ENCODE measurements at regions not wholly inside any gene's neighbourhood (a gene's known extent, or its start where the extent isn't known, plus 50 kb on each side); places are given as distances from the start of the nearest gene placed in this dataset.

DNA sequence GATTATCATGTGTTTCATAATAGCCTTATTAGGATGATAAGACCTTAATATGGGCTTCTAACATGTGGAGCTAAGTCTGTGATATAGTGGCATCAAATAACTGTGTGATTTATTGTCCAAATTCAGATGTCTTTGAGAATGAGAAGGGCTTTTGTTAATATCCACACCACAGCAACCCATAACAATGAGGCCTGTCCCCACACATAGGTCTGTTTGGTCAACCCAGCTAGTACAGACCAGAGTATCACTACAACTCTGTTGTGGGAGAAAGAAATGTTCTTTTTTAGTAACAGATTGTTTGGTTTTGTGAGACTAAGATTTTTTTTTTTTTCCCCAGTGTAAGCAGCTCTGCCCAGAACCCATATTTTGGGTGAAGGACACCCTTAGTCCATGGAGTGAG lies 439.2 kb downstream of the PIK3C3 start:
- no peak for DNase-seq (ENCODE audit: low read depth in 2 of 2)

DNA sequence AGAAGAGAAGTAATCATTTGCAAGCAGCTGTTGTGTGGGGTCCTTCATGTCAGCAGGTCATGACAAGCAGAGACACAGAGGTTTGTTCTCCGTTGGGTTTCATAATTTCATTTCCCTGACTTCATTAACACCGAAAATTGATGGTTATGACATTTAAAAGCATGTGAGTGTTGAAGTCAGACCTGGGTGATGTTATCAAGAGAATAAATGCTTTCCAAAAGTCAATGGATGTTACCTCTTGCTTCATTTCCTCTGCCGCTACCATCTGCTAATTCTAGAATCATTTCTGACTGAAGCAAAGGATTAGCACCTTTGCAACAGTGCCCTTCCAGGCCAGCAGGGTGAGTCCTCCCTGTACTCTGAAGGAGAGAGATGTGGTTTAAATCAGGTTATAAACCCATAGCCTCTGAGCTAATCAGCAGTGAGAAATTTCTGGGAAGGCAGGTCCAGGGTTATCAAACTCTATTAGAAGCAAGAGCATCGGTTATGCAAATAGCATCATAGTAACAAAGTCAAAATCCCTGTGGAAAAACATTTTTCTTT lies 446.2 kb downstream of the PIK3C3 start:
- no peak for DNase-seq (ENCODE audit: low read depth in 2 of 2)

DNA sequence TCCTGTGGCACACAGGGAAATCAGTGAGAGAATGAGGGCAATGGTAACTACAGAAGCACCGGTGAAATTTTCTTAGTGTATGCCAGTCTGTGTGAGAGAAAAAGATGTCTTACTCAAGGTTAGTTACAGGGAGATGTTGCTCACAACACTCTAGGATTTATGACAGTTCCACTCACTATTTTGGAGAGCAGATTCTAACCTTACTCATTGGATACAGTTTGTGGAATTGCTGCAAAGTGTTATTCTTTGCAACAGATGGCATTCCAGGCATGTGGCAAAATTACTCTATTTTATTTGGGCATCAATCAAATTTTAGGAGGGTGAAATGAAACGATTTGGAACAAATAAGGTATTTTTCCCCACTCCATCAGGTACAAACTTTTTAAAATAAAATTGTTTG lies 449.1 kb downstream of the PIK3C3 start:
- no peak for DNase-seq (ENCODE audit: low read depth in 2 of 2)

DNA sequence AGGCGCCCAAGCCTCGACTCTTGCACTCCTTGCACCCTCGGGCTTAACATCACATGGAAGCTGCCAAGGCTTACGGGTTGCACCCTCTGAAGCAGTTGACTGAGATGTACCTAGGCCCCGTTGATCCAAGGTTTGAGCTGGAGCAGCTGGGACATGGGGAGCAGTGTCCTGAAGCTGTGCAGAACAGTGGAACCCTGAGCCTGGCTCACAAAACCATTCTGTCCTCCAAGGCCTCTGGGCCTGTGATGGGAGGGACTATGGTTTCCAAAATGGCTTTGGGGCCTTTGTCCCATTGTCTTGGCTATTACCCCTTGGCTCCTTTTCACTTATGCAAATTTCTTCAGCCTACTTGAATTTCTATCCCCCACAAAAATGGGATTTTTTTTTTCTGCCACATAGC lies 454.0 kb downstream of the PIK3C3 start:
- no peak for DNase-seq (ENCODE audit: low read depth in 2 of 2)

DNA sequence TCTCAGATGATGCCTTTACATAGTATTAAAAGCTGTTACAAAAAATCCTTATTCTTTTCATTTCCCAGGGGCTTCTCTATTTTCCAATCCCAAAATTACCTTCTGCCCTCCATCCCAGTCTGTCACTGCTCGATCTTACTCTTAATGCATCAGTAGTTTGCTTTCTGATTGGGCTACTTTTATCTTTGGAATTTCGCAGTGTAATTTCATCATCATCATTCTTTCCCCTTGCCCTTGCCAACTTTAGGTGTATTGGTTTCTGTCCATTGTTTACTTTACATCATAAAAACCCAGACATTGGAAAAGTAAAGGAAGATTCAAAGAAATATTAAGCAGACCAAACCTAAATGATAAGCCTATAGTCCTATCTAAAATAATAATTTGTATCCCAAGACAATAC lies 457.2 kb downstream of the PIK3C3 start:
- DNase-seq (ENCODE audit: low read depth in 2 of 2), result no peak

DNA sequence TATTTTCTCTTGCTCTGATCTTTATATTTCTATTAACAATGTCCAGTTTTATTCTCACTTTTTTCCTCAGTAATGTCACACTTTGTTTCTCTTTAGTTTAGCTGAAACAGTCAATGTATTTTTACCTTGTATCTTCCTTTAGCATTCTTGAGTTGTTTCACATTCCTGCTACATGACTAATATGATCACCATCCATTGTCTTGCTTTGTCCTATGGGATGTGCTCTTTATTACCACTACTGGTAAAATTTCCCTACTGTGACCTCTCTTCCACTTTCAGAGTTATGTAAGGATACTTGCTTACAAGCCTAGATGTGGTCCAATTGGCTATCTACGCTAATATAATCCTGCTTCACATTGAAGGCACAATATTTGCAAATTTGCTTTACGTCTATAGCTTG lies 457.9 kb downstream of the PIK3C3 start:
- DNase-seq (ENCODE audit: low read depth in 2 of 2), result no peak

DNA sequence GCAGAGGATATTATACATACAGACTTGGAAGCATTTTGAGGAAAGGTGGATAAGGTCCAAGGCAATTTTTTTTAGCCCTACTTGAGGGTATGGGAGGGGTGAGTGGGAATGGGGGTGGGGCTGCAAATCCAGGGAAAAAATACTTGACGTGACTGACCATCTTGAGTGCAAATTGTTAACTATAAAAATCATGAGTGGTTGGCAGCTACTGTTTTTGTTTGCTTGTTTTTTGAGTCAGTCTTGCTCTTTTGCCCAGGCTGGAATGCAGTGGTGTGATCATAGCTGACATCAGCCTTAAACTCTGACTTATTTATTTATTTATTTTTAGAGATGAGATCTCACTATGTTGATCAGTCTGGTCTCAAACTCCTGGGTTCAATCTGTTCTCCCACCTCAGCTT lies 458.8 kb downstream of the PIK3C3 start:
- DNase-seq (ENCODE audit: low read depth in 2 of 2), result no peak

DNA sequence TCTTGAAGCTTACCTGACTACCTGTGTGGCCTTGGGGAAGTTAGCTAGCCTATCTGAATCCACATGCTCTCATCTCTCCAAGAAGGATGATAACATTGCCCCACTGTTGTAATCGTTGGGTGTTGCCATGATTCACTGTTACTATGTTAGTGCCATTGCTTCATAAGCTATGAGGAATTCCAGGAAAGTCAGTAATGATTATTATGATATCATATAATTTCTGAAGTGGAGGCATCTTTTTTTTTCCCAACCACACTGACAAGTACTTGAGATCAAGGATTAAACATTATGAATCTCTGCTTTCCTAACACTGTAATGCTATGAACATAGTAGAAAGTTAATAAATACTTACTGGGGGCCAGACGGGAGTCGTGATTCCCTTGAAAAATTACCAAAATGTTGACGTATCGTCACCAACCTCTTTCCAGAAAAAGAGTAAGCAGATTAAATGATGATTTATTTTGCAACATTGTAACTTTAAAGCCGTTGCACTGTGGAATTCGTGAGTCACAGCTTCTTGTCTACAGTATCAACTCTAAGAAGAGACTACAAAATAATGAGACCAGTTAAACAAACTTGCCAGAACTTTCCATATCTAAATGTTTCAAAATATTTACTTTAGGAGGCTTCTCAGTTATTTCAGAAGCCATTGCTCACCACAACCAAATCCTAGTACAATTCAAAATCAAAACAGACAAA lies 459.9 kb downstream of the PIK3C3 start:
- no peak for DNase-seq (ENCODE audit: low read depth in 2 of 2)

DNA sequence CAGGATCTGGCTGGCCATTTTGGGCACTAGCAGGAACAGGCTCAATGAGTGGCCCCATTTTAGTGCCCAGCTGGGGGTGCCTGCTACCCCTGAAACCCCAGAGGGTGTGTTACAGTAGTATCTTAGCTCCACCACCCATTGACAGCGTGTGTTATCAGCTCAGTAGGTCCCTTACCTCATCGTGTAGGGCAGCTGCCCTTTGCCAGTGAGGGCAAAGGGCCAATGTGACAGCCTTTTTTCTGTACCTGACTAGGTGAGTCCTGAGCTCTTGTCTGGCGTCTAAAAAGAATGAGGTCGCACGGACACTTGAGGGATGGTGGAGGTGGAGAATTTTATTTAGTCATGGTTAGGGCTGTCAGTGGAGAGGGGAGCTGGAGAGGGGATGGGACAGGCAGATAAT lies 462.2 kb downstream of the PIK3C3 start:
- no peak for DNase-seq (ENCODE audit: low read depth in 2 of 2)

DNA sequence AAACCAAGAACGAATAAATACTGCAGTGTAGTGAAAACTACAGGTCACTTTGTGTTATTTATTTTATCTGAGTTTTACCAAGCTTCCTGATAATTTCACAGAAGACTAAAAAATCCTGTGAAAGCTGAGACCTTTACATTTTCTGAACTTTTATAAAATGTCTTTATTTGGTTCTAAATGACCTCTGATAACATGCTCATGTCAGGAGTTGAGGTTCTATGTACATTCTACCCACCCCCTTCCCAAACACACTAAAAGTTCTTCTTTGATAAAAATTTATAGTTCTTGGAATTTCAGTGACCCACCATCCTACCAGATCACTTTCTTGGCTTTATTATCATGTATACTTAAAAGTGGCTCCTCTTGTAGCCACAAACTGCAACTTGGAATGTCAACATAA lies 463.1 kb downstream of the PIK3C3 start:
- DNase-seq (ENCODE audit: low read depth in 2 of 2), result no peak

DNA sequence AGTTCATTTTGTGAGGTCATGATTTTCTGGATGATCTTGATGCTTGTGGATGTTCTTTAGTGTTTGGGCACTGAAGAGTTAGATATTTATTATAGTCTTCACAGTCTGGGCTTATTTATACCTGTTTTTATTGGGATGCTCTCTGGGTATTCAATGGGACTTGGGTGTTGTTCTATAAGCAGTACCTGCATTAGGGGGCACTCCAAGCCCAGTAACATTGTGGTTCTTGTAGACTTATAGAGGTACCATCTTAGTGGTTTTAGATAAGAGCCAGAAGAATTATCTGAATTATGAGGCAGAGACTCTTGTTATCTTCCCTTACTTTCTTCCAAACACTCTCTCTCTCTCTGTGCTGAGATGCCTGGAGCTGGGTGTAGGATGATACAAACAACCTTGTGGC lies 470.0 kb downstream of the PIK3C3 start:
- DNase-seq (ENCODE audit: low read depth in 2 of 2), result no peak

DNA sequence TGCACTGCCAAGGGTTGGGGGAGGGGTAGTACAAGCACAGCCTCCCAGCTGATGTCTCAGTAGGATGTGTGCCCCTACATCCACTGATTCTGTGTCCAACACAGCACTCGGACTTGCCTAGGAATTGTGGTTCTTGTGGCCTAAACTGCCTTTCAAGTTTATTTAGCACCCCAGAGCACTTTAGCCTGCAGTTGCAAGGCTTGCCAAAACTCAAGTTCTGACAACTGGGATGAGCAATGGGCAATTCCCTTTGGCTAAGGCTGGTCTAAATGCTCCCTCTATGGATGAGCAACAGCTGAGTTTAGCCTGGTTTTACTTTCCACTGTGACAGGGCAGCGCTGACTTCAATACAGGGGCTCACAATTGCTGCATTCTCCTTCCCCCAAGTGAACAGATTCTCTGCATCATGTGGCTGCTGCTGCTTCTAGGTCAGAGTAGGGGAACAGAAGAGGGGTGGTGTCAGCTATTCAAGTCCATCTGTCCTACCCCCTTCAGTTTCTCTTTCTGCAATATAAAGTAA lies 471.5 kb downstream of the PIK3C3 start:
- DNase-seq (ENCODE audit: low read depth in 2 of 2), result no peak

DNA sequence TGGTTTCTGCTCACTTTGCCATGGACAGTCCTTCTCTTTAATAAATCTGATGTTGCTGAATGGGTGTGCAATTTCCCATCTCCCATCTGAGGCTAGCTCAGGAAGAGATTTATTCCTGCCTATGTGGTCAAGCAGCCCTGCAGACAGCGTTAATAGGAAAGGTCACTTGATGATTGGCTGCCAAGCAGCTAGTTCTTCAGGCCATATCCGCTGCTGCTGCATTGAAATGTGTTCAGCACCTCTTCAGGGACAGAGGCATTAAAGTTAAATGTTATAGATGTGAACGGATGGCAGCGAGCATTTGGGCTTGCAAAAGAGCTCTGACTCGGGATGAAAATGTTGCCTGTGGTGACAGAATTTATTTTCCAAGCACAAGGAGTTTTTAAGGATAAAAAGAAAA lies 474.2 kb downstream of the PIK3C3 start:
- DNase-seq (ENCODE audit: low read depth in 2 of 2), result no peak

DNA sequence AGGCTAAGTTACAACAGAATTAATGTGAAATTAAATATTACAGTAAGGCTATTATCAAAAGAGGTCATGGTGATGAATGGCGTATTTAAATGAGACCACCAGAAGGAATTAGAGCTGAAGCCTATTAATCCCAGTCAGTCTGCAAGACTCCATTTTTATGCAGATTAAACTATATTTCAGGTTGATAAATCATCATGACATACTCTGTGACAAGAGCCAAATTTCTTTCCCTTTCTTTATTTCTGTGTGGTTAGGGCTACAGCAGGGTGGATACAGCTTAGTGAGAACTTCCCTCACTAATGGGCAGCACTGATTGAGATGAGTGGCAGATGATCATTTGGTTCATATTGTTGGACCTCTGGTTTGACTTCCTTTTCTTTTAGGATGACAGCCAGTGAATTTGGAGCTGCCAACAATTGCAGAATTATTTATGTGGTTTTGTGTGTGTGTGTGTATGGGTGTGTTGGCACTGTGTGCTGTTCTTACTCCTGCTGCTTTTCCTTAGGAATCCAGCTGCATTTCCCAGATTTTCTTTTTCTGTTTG lies 481.3 kb downstream of the PIK3C3 start:
- DNase-seq (ENCODE audit: low read depth in 2 of 2), result no peak

DNA sequence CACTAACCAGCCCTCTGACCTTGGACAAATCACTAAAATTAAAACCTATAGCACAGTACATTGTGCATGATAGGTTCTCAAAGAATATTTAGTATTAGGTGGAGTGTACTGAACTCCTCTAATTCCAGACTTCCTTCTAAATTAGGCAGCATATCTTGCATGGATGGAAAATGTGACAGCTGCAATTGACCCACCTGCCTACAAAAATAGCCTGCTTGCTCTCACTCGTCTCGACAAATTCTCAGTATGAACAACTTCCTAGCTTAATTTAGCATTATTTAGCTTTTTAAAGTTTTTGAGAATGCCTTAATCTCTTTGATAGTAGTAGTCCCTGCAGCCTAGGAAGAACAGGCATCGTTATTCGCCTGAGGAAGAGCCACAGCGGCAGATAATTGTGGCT lies 482.0 kb downstream of the PIK3C3 start:
- DNase-seq (ENCODE audit: low read depth in 2 of 2), result no peak

DNA sequence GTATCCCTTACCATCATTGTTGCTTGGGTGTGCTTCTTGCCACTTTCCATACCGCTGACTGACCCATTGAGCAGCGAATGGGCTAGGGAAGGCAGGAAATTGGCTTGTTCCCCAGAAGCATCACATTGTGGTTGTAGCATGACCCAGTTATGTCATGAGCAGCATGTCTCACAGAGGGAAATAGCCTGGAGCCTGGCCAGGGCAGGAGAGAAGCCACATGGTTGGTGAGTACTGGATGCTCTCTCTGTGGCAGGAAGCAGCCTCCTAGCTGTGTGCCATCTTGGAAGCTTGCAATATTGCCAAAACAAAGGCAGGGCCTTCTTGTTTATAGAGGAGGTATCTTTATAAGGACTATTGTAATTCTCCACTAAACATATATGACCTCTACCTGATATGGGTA lies 482.6 kb downstream of the PIK3C3 start:
- no peak for DNase-seq (ENCODE audit: low read depth in 2 of 2)

DNA sequence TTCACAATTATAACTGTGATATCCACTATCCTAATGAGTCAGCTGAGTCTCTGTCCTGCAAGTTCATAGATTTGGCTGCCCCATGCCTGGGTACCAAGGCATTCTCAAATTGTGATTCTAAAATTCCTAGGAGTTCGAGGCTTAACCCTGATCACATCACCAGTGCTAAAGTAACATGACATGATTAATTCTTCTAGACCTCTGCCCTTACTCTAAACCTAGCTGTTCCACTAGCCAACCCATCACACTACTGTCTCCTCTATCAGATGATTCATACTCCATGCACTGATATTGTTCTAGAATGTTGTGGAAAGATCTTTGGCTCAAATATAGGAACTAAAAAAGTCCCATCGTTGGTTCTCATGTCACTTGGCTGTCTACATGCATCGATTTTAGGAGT lies 487.6 kb downstream of the PIK3C3 start:
- no peak for DNase-seq (ENCODE audit: low read depth in 2 of 2)

DNA sequence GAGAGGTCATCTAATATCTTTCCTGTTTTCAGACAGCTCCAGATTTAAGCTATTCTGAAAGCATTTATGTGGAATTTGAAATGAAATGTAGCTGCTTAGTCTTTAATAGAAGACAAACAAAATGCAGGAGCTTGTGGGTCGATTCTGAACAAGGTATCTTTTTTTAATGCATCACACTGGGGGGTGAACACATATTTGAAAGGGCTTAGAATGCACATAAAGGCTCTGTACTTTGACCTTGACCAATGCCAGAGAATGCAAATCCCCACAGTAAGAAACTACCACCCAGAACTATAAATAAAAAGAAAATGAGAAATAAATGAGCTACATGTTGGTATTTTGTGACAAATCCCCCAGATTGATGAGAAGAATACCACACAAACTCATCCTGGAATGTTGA lies 489.3 kb downstream of the PIK3C3 start:
- DNase-seq (ENCODE audit: low read depth in 2 of 2), result no peak

DNA sequence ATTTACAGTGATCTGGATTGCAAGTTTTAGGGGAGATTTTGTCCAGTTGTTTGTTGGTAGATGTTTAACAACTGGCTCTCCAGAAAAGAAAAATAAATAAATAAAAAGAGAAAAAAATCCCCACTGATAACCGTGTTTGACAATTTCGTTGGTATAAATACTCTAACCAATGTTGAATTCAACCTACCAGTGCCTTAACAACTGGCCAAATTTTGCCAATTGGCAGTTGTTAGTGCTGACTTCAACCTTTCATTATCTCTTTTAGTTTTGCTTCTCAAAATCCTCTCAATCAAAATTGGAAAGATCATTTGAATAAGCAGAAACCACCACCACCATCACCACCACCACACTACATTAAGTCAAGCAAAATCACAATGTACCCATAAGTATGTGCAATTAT lies 490.3 kb downstream of the PIK3C3 start:
- DNase-seq (ENCODE audit: low read depth in 2 of 2), result no peak

DNA sequence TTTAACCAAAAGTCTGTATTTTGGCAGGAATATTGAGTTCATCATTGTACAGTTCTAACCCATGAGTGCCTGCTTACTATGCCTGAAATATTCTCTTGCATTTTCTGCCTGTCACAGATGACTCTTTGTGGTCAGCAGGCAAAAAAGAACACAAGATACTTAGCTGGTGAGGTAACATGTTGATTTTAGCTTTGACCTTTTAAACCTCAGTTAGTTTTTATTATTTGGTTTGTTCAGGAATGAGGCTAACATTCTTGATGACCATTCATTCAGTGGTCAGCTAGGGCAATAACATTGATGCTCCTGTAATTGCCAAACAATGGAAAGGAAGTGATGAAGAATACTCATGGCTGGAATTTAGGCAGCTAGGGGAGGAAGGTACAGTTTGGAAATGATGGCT lies 491.2 kb downstream of the PIK3C3 start:
- no peak for DNase-seq (ENCODE audit: low read depth in 2 of 2)

DNA sequence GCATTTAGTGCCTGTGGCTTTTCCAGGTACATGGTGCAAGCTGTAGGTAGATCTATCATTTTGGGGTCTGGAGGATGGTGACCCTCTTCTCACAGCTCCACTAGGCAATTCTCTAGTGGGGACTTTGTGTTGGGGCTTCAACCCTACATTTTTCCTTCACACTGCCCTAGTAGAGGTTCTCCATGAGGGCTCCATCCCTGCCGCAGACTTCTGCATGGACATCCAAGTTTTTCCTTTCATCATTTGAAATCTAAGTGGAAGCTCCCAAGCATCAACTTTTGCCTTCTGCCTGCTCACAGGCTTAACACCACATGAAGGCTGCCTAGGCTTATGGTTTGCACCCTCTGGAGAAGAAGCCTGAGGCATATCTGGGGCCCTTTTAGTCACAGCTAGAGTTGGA lies 492.7 kb downstream of the PIK3C3 start:
- no peak for DNase-seq (ENCODE audit: low read depth in 2 of 2)

DNA sequence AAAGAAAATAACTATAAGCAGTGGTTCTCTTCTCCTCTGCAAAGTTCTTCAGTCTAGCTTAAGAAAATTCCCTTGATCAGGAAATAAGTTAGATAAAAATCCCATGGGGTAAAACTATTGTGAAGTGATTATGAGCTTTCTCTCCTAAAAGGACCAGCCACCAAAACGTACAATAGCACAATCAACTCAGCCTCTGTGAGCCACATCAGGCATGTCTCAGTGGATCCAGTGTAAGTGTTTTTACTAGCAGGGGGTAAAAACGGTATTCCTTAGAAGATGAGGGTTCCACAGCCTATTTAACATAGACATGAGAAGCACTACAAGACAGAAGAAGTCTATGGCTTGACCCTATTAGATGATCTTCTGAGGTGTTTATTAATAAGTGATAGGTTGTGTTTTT lies 503.2 kb downstream of the PIK3C3 start:
- no peak for DNase-seq (ENCODE audit: low read depth in 2 of 2)

DNA sequence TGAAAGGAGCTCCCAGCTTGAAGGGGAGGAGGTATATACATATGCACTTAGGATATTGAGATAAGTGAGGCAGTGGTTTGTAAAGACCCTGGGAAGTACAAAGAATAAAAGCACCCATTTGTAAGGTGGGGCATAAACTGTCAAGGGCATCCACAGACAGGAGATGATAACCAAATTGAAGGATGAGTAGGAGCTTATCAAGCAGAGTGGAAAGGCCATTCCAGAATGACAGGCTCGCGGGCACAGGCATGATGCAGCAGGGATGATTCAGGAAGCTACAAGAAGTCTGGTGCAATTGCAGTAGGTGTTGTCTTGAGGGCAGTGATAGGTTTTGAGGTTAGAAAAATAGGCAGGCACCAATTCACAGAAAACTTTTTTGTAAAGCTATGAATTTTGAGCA lies 504.8 kb downstream of the PIK3C3 start:
- DNase-seq (ENCODE audit: low read depth in 2 of 2), result no peak

DNA sequence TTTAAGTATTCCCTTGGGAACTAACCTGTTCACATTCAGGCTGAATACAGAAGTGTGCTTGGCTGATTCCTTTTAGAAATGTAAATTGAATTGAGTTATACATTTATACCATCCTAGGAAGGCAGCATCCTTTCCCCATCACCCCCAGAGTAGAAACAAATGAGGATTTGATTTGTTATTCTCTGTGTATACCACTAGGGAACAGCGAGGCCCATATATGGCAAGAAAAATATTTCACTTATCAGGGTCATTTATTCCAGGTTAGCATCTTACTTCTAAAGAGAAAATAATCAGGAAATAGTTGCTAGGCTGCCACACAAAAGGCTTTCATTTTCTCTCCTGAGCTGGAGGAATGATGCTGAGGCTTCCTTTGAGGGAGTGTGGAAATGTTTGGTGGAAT lies 516.9 kb downstream of the PIK3C3 start:
- DNase-seq (ENCODE audit: low read depth in 2 of 2), result no peak
